Left ventricle myocardium inferior (tissue), 1 donor: ENCODE measurements at regions not wholly inside any gene's neighbourhood (a gene's known extent, or its start where the extent isn't known, plus 50 kb on each side); places are given as distances from the start of the nearest gene placed in this dataset.

ENCODE experiments used
- DNase-seq: peaks from one replicate; pipeline ENCODE4 v3.0.0-alpha.2; 2020
- H3K27ac ChIP-seq: fragments of 200-600 bp; replicated peaks from 2 replicates; pipeline ENCODE4 v1.8.0; 2021
- H3K27me3 ChIP-seq: fragments of 200-600 bp; 2 replicates; pipeline ENCODE4 v1.8.0; 2021; ENCODE audit warnings: low read depth
- H3K36me3 ChIP-seq: fragments of 200-600 bp; 2 replicates; pipeline ENCODE4 v1.8.0; 2021
- H3K4me1 ChIP-seq: fragments of 200-600 bp; 2 replicates; pipeline ENCODE4 v1.8.0; 2021
- H3K4me3 ChIP-seq: fragments of 200-600 bp; 2 replicates; pipeline ENCODE4 v1.8.0; 2021; ENCODE audit warnings: mild to moderate bottlenecking, moderate library complexity
- H3K9me3 ChIP-seq: fragments of 200-600 bp; replicated peaks from 2 replicates; pipeline ENCODE4 v1.8.0; 2021
- CTCF ChIP-seq: fragments of 200-600 bp; IDR thresholded peaks from 2 replicates; pipeline ENCODE4 v1.8.0; 2021; ENCODE audit warnings: antibody characterized with exemption, mild to moderate bottlenecking, borderline replicate concordance
- intact Hi-C: fragments of 100-400 bp; cut with micrococcal nuclease; formaldehyde crosslinking; loops from one replicate; pipeline ENCODE4 v1.11.0; 2022
- donor health status: DM: no; HTN: yes; CAD: no; lungs with severe emphysema.

- H3K4me1 ChIP-seq: no peaks in the 10 kb centered on the region
- H3K27me3 ChIP-seq: no peaks in the 10 kb centered on the region
- intact Hi-C loops: no loop called here
- no peak overlapping the region for H3K27ac ChIP-seq
- no peak for TF ChIP-seq CTCF
- H3K4me3 ChIP-seq: no peak overlapping the region
- no peak for DNase-seq
- peaks cover 6% of the 10 kb centered on the region for H3K9me3 ChIP-seq
- no peaks in the 10 kb centered on the region for H3K36me3 ChIP-seq
Measured at GRCh38 chr9:116007824-116008223, 145.8 kb upstream of the PAPPA start.

GRCh38 chr9:116008278-116008677 lies 145.3 kb upstream of the PAPPA start:
- no peaks in the 10 kb centered on the region for H3K4me1 ChIP-seq
- TF ChIP-seq CTCF: no peak
- H3K36me3 ChIP-seq: no peaks in the 10 kb centered on the region
- no peak for DNase-seq
- H3K27me3 ChIP-seq: no peaks in the 10 kb centered on the region
- H3K4me3 ChIP-seq: no peak overlapping the region
- intact Hi-C loops: no loop called here
- H3K27ac ChIP-seq: no peak overlapping the region
- H3K9me3 ChIP-seq: peaks cover 6% of the 10 kb centered on the region

- no peaks in the 10 kb centered on the region for H3K36me3 ChIP-seq
- H3K9me3 ChIP-seq: peaks cover 6% of the 10 kb centered on the region
- no peak for TF ChIP-seq CTCF
- no peak overlapping the region for H3K27ac ChIP-seq
- no peaks in the 10 kb centered on the region for H3K4me1 ChIP-seq
- no peak for DNase-seq
- no peaks in the 10 kb centered on the region for H3K27me3 ChIP-seq
- no peak overlapping the region for H3K4me3 ChIP-seq
- intact Hi-C loops: no loop called here
Measured at GRCh38 chr9:116009420-116009819, 144.2 kb upstream of the PAPPA start.

GRCh38 chr9:116015855-116016254 lies 137.7 kb upstream of the PAPPA start:
- no peak overlapping the region for H3K4me3 ChIP-seq

GRCh38 chr9:116020146-116020545 lies 133.4 kb upstream of the PAPPA start:
- no peak overlapping the region for H3K4me3 ChIP-seq
- H3K4me1 ChIP-seq: no peaks in the 10 kb centered on the region
- no peaks in the 10 kb centered on the region for H3K27me3 ChIP-seq
- intact Hi-C loops: no loop called here
- peaks cover 7% of the 10 kb centered on the region for H3K9me3 ChIP-seq
- H3K27ac ChIP-seq: no peak overlapping the region
- DNase-seq: no peak
- H3K36me3 ChIP-seq: no peaks in the 10 kb centered on the region
- TF ChIP-seq CTCF: no peak

More at GRCh38 chr9:116015855-116016254, 137.7 kb upstream of the PAPPA start:
- no peaks in the 10 kb centered on the region for H3K9me3 ChIP-seq
- no peak overlapping the region for H3K27ac ChIP-seq
- DNase-seq: no peak
- intact Hi-C loops: no loop called here
- H3K4me1 ChIP-seq: no peaks in the 10 kb centered on the region
- no peak for TF ChIP-seq CTCF
- H3K27me3 ChIP-seq: no peaks in the 10 kb centered on the region
- H3K36me3 ChIP-seq: no peaks in the 10 kb centered on the region

GRCh38 chr9:116020801-116021200 lies 132.8 kb upstream of the PAPPA start:
- TF ChIP-seq CTCF: no peak
- no peaks in the 10 kb centered on the region for H3K36me3 ChIP-seq
- no peak overlapping the region for H3K4me3 ChIP-seq
- H3K27me3 ChIP-seq: no peaks in the 10 kb centered on the region
- H3K27ac ChIP-seq: no peak overlapping the region
- intact Hi-C loops: no loop called here
- no peaks in the 10 kb centered on the region for H3K4me1 ChIP-seq
- H3K9me3 ChIP-seq: peaks cover 7% of the 10 kb centered on the region
- no peak for DNase-seq
